K562 (cell line): ENCODE measurements at regions not wholly inside any gene's neighbourhood (a gene's known extent, or its start where the extent isn't known, plus 50 kb on each side); places are given as distances from the start of the nearest gene placed in this dataset.

Experiments used
- ATAC-seq: fragments of 200-7000 bp; cut with Tn5 transposase; 3 replicates; pipeline ENCODE4 v1.9.1; 2020; ENCODE audit warnings: moderate library complexity
- BruUV-seq: library from RNA; stranded (reverse); fragments of 400-500 nt; replicated peaks from 2 replicates; lab custom pipeline; 2021; lab: Mats Ljungman, UMichigan
- CTCF ChIA-PET: fragments of 300-600 bp; formaldehyde crosslinking; extraction: SDS; loops from one replicate; lab custom pipeline; 2021; ENCODE audit warnings: low intra/inter-chr PET ratio; lab: Yijun Ruan, JAX
- POLR2A ChIA-PET: fragments of 300-600, 350-650 bp; sonication (Branson Sonifier 250); formaldehyde crosslinking; extraction: SDS; loops from one replicate; lab custom pipeline; 2021; ENCODE audit warnings: antibody characterized with exemption, inconsistent platforms; lab: Yijun Ruan, JAX
- DNase-seq, 4 experiments: peaks; one replicate each; pipeline versions ENCODE4 v3.0.0 to v3.0.0-alpha.2; 2011 to 2018; ENCODE audit warnings: low spot score in 3 of 4, mixed read lengths in 3 of 4; ENCODE audit errors: extremely low read depth in 1 of 4
- FAIRE-seq: peaks from 2 replicates; lab custom pipeline; 2011; peaks lifted over from hg19 to GRCh38; lab: Jason Lieb, UNC
- H2AFZ ChIP-seq: 2 replicates; pipeline ENCODE4 v1.6.0; 2011; ENCODE audit warnings: low read depth, low read length, control low read depth, inconsistent platforms
- H3K27ac ChIP-seq: fragments of 200-600 bp; 3 replicates; pipeline ENCODE4 v1.8.0; 2011; ENCODE audit warnings: low read depth, mild to moderate bottlenecking, control low read depth, inconsistent platforms, low read length, moderate library complexity, mixed read lengths; ENCODE audit errors: extremely low read depth
- H3K27me3 ChIP-seq, 2 experiments: fragments of 300-600 bp in 1 of 2; 2 replicates in 1 of 2; 3 replicates in 1 of 2; pipeline versions ENCODE4 v1.6.0 to v1.8.0; 2011; ENCODE audit warnings: inconsistent platforms in 2 of 2, low read length in 2 of 2, mild to moderate bottlenecking in 1 of 2, mixed read lengths in 1 of 2, moderate library complexity in 1 of 2; ENCODE audit not compliant: control insufficient read depth in 2 of 2, insufficient read depth in 2 of 2
- H3K36me3 ChIP-seq: fragments of 300-600 bp; 3 replicates; pipeline ENCODE4 v1.8.0; 2011; ENCODE audit warnings: mild to moderate bottlenecking, low read length, inconsistent platforms; ENCODE audit not compliant: control insufficient read depth, insufficient read depth
- H3K4me1 ChIP-seq, 2 experiments: fragments of 200-600 bp in 1 of 2; replicated peaks in 1 of 2; 2 replicates in 1 of 2; 3 replicates in 1 of 2; pipeline versions ENCODE4 v1.5.1 to v1.8.0; 2011; ENCODE audit warnings: inconsistent platforms in 2 of 2, low read length in 2 of 2, mild to moderate bottlenecking in 1 of 2, mixed read lengths in 1 of 2, moderate library complexity in 1 of 2; ENCODE audit not compliant: control insufficient read depth in 2 of 2, insufficient read depth in 2 of 2
- H3K4me2 ChIP-seq: 2 replicates; pipeline ENCODE4 v1.6.1; 2011; ENCODE audit warnings: low read length, control low read depth, inconsistent platforms, mixed read lengths; ENCODE audit not compliant: insufficient read depth
- H3K4me3 ChIP-seq: fragments of 200-600 bp; sonication (generic), shearing (Covaris generic); 2 replicates; pipeline ENCODE4 v1.5.1; 2016; ENCODE audit warnings: control low read depth, inconsistent platforms
- H3K79me2 ChIP-seq: fragments of 200-600 bp; 3 replicates; pipeline ENCODE4 v1.8.0; 2011; ENCODE audit warnings: low read length, inconsistent platforms; ENCODE audit not compliant: control insufficient read depth, insufficient read depth
- H3K9ac ChIP-seq, 2 experiments: 2 replicates each; pipeline versions ENCODE4 v1.6.0 to v1.6.1; 2011; ENCODE audit warnings: low read depth in 2 of 2, low read length in 2 of 2, control low read depth in 1 of 2, inconsistent platforms in 1 of 2, mild to moderate bottlenecking in 1 of 2, mixed read lengths in 1 of 2; ENCODE audit not compliant: insufficient read depth in 1 of 2
- H3K9me1 ChIP-seq: one replicate; pipeline ENCODE4 v1.6.0; 2011; ENCODE audit warnings: inconsistent platforms, mild to moderate bottlenecking, low read length, moderate library complexity; ENCODE audit not compliant: control insufficient read depth, insufficient read depth
- H3K9me3 ChIP-seq: replicated peaks from 2 replicates; pipeline ENCODE4 v1.5.1; 2011; ENCODE audit warnings: low read depth, low read length, inconsistent platforms; ENCODE audit not compliant: control insufficient read depth, insufficient read depth
- H4K20me1 ChIP-seq: replicated peaks from 2 replicates; pipeline ENCODE4 v1.6.1; 2011; ENCODE audit warnings: low read length, inconsistent platforms, mixed read lengths; ENCODE audit not compliant: control insufficient read depth, insufficient read depth
- E2F8 ChIP-seq: fragments of 450-650 bp; IDR thresholded peaks from 2 replicates; pipeline ENCODE4 v1.7.1; 2018; ENCODE audit warnings: mild to moderate bottlenecking, low read depth; ENCODE audit not compliant: partially characterized antibody
- HCFC1 ChIP-seq: IDR thresholded peaks from 2 replicates; pipeline ENCODE4 v1.6.1; 2012; ENCODE audit warnings: low read depth, low read length, improper control_type of control experiment
- MCM2 ChIP-seq: fragments of 450-650 bp; IDR thresholded peaks from 2 replicates; pipeline ENCODE4 v1.6.1; 2017; ENCODE audit warnings: low read depth, mild to moderate bottlenecking
- MYNN ChIP-seq, 2 experiments: sonication (generic); formaldehyde crosslinking in 1 of 2; IDR thresholded peaks; 2 replicates each; pipeline versions ENCODE4 v1.5.0 to v1.6.1; 2016 to 2020; ENCODE audit warnings: antibody characterized with exemption in 1 of 2, missing genetic modification reagents in 1 of 2
- NR2C1 ChIP-seq, 2 experiments: fragments of 450-650 bp; IDR thresholded peaks; 2 replicates each; pipeline ENCODE4 v1.6.1; 2017; ENCODE audit warnings: mild to moderate bottlenecking in 2 of 2, antibody characterized with exemption in 1 of 2, inconsistent platforms in 1 of 2, missing compliant biosample characterization in 1 of 2, missing genetic modification characterization in 1 of 2
- SMARCA5 ChIP-seq: fragments of 450-650 bp; IDR thresholded peaks from 2 replicates; pipeline ENCODE4 v1.6.1; 2016
- TCF3 ChIP-seq: sonication (generic); formaldehyde crosslinking; IDR thresholded peaks from 2 replicates; pipeline ENCODE4 v1.4.0; 2020; ENCODE audit warnings: mild to moderate bottlenecking, missing genetic modification reagents
- ZBTB2 ChIP-seq: fragments of 450-650 bp; IDR thresholded peaks from 2 replicates; pipeline ENCODE4 v1.6.1; 2016; ENCODE audit warnings: antibody characterized with exemption
- ZNF282 ChIP-seq: sonication (generic); formaldehyde crosslinking; IDR thresholded peaks from 2 replicates; pipeline ENCODE4 v1.8.1; 2023; ENCODE audit warnings: missing genetic modification reagents
- WGBS: fragments of 100-300 bp; shearing (Covaris generic); methylation state at CpG from one replicate; pipeline ENCODE4 v1.1.6; 2016; ENCODE audit warnings: low coverage, mixed read lengths; ENCODE audit not compliant: insufficient coverage; ENCODE audit errors: missing lambda C conversion rate; 5-methylcytosine and 5-hydroxymethylcytosine counted together
- in situ Hi-C: fragments of 300-500 bp; cut with MboI; formaldehyde crosslinking; loops from 4 replicates; pipeline ENCODE4 v1.15.0; 2018; ENCODE audit warnings: inconsistent platforms, mixed read lengths
- intact Hi-C: fragments of 100-400 bp; cut with micrococcal nuclease; formaldehyde crosslinking; loops from 2 replicates; pipeline ENCODE4 v1.14.2; 2022

DNA sequence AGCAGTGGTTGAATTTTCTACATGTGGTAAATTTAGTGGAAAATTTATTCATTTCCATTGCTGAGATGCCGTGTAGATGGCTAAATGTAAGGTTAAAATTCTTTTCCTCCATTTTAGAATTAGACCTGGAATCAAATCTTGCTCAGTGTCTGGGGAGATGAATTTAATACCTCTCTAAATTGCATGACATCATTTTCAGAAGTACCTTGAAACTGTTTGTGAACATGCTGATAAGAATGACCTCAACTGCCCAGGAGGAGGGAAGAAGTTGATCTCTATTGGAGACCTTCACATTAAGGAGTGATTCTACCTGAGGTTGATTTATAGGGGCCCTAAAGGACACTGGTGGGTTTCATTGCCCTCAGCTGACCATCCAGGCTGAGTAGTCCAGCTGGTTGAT lies 116.7 kb upstream of the EGFLAM start:
- ChIA-PET CTCF (no interaction called here), POLR2A (interaction anchor here (1.0 kb wide), 1 partner anchor 19 kb away, joined by 3 read pairs; no protein-coding TSS in a partner anchor)
- no peak overlapping the region for H3K9ac ChIP-seq
- H3K4me1 ChIP-seq: no peaks in the 10 kb centered on the region
- no TSS peak for BruUV-seq
- FAIRE-seq (no peak), ATAC-seq (no peak), DNase-seq (no peak)
- WGBS: 0% methylated on average over 1 of the region's 1 CpG
- H3K4me2 ChIP-seq: no peak overlapping the region
- H2AFZ ChIP-seq: no peak overlapping the region
- TF ChIP-seq MYNN (IDR thresholded peaks at IDR 0.05) (no peak), MYNN (CRISPR knock-in tag; IDR thresholded peaks at IDR 0.05) (no peak), MCM2 (no peak), E2F8 (no peak), ZNF282 (CRISPR knock-in tag) (no peak), NR2C1 (IDR thresholded peaks at IDR 0.05) (no peak), NR2C1 (tag; IDR thresholded peaks at IDR 0.05) (no peak), HCFC1 (no peak), ZBTB2 (no peak), TCF3 (CRISPR knock-in tag) (no peak), SMARCA5 (no peak)
- in situ Hi-C loops: no loop called here
- no peaks in the 10 kb centered on the region for H3K79me2 ChIP-seq
- peaks cover 2 to 8% of the 10 kb centered on the region in 2 experiments; a peak in 3 of 5 replicates for H3K27me3 ChIP-seq
- H3K4me3 ChIP-seq: no peak overlapping the region
- H3K9me1 ChIP-seq: no peaks in the 10 kb centered on the region
- H4K20me1 ChIP-seq: no peaks in the 10 kb centered on the region
- H3K9me3 ChIP-seq: no peaks in the 10 kb centered on the region
- no peak overlapping the region for H3K27ac ChIP-seq
- intact Hi-C loops: no loop called here
- H3K36me3 ChIP-seq: no peaks in the 10 kb centered on the region
